ENCODE measurements at regions not wholly inside any gene's neighbourhood (a gene's known extent, or its start where the extent isn't known, plus 50 kb on each side); places are given as distances from the start of the nearest gene placed in this dataset.
A peak's percentile ranks its signal among the peaks of the same experiment; 100 is the strongest.

DNA sequence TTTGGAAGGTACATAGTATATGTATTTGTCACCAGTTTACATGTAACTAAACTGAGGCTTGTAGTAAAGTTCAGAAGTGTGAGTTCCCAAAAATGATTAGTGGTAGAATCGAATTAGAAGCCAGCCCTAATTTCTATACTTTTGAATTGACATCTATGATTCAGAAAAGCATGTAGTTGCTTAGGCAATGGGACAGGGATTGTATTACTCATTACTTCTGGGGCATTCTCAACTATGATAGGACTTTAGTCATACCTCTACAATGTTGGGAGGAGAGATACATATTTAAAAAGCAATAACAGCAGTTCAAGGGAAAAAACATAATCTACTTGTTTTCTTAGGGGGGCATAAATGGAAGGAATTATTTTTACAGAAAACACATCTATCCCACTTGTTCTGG lies 277.9 kb upstream of the E2F7 start:
- no peak for DNase-seq

- no peak for DNase-seq
These were observed 276.9 kb upstream of the E2F7 start for GRCh38 chr12:77342253-77342652.

DNA sequence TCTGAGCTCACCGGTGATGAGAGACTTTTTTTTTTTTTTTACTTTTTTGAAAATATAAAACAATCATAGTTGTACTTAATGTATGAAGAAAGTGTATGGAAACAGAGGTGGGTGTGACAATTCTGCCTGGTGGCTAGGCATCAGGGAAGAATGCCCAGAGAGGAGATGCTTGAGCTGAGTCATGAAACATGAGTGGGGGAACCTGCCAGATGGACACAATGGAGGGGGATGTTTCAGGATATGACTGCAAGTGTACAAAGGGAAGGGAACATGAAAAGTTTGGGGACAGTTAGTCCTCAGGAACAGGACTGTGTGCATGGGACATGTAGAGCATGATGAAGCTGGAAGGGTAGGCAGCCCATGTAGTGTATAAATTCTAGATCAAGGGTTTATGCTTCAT lies 274.2 kb upstream of the E2F7 start:
- no peak for DNase-seq

DNA sequence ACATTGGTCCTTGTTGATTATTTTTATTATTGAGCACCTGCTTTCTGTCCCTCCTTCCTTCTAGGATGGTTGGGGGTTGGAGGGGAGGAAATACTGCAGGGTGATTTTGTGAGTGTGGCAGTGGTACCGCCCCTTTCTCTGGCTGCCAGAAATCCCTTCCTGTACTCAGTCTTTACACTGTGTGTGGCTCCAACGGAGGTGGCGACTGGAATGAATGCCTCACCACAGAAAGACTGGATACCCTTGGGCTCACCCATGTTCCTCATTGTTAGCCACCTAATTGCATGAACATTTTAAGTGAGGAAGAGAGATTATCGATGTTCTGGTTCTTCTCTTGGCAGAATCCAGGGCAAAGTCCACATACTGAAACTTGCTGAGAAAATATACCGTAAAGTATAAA lies 272.0 kb upstream of the E2F7 start:
- no peak for DNase-seq

- DNase-seq, result no peak
These were observed 269.4 kb upstream of the E2F7 start for GRCh38 chr12:77334806-77335205.

DNA sequence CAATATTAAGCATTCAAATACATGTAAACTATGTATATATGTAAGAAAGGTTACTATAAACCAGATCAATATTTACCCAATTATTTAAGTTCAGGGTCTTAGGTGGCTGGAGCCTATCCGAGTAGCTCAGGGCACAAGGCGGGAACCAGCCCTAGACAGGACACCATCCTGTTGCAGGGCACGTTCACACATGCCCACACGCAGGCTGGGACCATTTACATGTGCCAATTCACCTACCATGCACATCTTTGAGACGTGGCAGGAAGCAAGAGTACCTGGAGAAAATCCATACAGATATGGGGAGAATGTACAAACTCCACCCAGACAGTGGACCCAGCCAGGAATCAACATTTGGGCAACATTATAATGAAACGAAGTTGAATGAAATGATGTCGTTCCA lies 263.0 kb upstream of the E2F7 start:
- DNase-seq, result no peak

GRCh38 chr12:77325511-77326236 lies 260.3 kb upstream of the E2F7 start:
- DNase-seq, result no peak

- peak; percentile 35 for DNase-seq
These were observed 259.5 kb upstream of the E2F7 start for GRCh38 chr12:77324763-77325468.

GRCh38 chr12:77324416-77324762 lies 259.0 kb upstream of the E2F7 start:
- DNase-seq, result no peak

- DNase-seq, result no peak
These were observed 258.5 kb upstream of the E2F7 start for GRCh38 chr12:77323788-77324415.

DNA sequence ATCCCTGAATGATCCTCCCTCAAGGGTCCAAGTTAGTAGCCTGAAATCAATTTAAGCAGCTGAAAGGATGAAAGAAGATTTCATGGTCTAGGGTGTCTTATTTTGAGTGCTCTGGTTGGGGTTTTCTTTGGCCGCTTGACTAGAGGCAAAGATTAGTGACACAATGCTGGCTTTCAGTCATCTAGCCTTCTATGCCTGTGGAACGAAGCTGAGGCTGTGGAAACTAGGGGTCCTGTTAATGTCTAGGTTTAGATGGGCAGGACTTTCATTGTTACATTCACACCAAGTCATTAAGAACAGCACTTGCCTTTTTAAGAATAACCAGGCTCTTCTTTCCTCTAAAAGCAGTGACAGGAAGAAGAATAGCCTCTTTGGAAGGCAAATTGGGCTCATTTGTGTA lies 253.8 kb upstream of the E2F7 start:
- no peak for DNase-seq

DNA sequence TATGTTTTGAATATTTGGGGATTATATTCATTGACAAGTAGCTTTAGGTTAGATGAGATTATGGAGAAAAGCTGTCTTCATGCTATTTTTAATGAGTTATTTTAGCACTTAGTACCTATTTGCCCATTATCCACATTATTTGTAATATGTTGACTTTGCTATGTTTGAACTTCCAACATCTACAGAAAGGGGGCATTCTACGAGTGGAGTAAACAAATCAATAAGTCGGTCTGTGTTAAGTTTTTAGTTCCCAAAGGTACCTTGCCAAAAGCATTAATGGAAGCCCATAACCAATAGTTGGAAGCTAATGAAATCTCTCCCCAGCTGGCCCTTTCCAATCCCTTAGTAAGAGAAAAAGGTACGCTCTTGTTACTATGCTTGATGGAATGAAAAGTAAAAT lies 250.0 kb upstream of the E2F7 start:
- DNase-seq, result no peak

- no peak for DNase-seq
These were observed 249.1 kb upstream of the E2F7 start for GRCh38 chr12:77314378-77315052.

DNA sequence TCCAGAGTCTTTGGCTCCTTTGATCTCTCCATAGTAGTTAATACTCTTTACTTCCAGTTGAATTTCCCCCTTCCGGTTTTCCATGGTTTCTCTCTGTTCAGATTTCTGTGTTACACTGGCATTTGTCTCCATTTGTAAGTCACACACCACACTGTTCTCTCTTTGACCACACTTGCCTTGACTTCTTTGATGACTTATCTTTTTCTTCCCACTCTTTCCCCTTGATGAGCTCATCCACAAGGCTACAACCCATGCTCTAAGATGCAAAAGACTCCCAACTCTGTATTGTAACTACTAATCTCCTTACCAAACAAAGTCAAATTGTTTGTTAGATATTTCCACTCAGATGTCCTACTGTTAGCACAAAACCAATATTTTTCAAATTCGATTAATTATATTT lies 242.7 kb upstream of the E2F7 start:
- DNase-seq, result no peak

- no peak for DNase-seq
These were observed 235.4 kb upstream of the E2F7 start for GRCh38 chr12:77300811-77301210.

GRCh38 chr12:77299910-77300669 lies 234.7 kb upstream of the E2F7 start:
- no peak for DNase-seq

- no peak for DNase-seq
These were observed 233.6 kb upstream of the E2F7 start for GRCh38 chr12:77299001-77299400.

DNA sequence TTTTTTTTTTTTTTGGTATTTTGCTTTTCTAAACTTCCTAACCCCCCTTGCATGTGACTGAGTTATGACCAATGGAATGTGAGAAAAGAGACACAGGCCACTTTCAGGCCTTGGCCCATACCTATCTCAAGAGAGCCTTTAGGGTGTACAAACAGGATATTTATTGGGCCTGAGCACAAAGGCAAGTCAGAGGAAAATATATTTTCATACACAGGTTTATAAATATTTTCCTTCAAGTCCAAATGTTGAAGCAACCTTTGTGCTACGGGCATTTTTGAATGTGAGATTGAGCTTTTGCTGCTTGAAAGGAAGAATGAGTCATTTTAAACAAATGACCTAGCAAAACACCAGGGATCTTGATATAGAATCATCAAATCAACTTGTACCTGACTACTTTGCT lies 228.6 kb upstream of the E2F7 start:
- DNase-seq, result no peak

DNA sequence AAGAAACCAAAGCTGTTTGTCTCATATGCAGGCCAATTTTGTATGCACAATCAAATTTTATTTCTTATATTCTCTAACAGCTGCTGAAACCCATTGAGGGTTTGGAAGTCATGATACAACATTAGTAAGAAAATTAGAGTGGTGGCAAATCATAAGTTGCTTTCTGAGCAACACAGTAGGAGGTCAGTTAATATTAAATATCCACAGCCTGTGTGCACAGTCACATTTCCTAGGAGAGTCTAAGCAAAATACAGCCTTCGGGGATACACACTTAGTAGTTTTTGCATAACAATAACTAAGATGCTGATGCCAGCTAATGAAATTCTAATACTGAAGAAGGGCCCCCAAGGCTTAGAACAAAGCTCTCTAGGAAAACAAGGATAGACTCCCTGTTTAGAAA lies 209.6 kb upstream of the E2F7 start:
- DNase-seq, result no peak

DNA sequence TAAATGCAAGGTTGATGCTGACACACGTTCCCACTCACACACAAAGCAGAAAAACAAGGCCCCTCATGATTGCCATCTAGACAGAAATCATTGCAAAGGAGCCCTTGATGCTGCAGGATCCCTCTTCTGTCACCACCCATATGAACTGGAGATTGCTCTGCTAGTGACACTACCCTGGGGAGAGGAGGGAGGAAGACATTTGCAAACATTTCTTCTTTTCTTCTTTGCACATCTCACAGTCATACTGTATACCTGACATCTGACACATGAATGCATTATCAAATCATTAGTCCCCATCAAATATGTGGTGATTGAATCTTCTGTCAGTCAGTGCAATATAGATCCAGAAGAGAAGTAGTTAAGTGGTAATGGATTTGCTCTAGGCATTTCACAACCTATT lies 208.5 kb upstream of the E2F7 start:
- DNase-seq, result no peak

- DNase-seq, result no peak
These were observed 191.6 kb upstream of the E2F7 start for GRCh38 chr12:77256956-77257355.

DNA sequence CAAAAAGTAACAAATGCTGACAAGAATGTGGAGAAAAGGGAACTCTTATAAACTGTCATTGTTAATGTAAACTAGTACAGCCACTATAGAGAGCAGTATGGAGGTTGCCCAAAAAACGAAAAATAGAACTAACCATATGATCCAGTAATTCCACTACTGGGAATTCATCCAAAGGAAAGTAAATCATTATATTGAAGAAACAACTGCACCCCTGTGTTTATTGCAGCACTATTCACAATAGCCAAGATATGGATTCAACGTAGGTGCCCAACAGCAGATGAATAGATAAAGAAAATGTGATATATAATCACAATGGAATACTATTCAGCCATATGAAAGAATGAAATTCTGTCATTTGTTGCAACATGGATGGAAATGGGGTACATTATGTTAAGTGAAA lies 188.0 kb upstream of the E2F7 start:
- DNase-seq, result no peak

- no peak for DNase-seq
These were observed 186.4 kb upstream of the E2F7 start for GRCh38 chr12:77251799-77252198.
